ENCODE measurements at regions not wholly inside any gene's neighbourhood (a gene's known extent, or its start where the extent isn't known, plus 50 kb on each side); places are given as distances from the start of the nearest gene placed in this dataset.
"Not testable (repeated sequence)": the region's sequence is repeated elsewhere in the genome, so short reads cannot be mapped to it uniquely, and the experiment has no call there.

DNA sequence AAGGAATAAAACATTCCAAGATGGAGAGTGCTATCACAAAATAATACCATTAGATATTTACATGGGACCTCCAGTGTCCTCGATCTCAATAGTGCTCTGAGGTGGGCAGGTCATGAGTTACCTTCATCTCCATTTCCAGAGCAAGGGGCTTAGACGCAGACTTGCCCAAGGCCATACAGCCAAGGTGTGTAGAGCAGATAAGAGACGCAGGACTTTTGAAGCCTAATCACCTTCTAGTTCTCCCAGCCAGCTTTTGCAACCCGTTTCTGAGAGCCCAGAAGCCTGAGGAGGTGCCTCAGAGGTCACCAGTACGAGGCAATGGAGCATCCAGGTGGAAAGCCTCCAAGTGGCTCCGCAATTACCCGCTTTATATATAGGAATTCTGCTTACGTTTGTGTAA, 294.7 kb downstream of the LNPK start:
- Histone ChIP-seq H3F3A (ENCODE audit: insufficient read depth) (no peaks in the 10 kb centered on the region), H3K27me3 (replicated peaks; ENCODE audit: insufficient read depth) (peaks cover 22% of the 10 kb centered on the region), H3K36me3 (ENCODE audit: low read depth) (no peaks in the 10 kb centered on the region), H3K9me3 (ENCODE audit: low read depth) (no peaks in the 10 kb centered on the region), H2AFZ (no peak overlapping the region), H3K4me3 (no peak overlapping the region), H3K9me2 (ENCODE audit: insufficient read depth) (no peaks in the 10 kb centered on the region), H3K27ac (no peak overlapping the region), H4K20me1 (ENCODE audit: insufficient read depth) (no peaks in the 10 kb centered on the region), H3K4me1 (ENCODE audit: insufficient read depth) (no peaks in the 10 kb centered on the region), H3K9ac (no peak overlapping the region), H3K79me2 (ENCODE audit: insufficient read depth) (no peaks in the 10 kb centered on the region), H3K4me2 (ENCODE audit: unreplicated experiment) (no peak overlapping the region)
- in situ Hi-C loops (cut with MboI) = no loop called here
- 57 to 60% methylated on average over 8 of the region's 8 CpGs for WGBS, 2 experiments (ENCODE audit: low coverage in 1 of 2, low lambda C conversion rate in 2 of 2, missing lambda C conversion rate in 2 of 2)
- DNase-seq = no peak
- no peak for TF ChIP-seq EZH2phosphoT487 (IDR thresholded peaks at IDR 0.05; ENCODE audit: insufficient read depth, low read depth)
- TF ChIP-seq EZH2 (IDR thresholded peaks at IDR 0.05; ENCODE audit: insufficient read depth, poor library complexity, severe bottlenecking) = no peak

DNA sequence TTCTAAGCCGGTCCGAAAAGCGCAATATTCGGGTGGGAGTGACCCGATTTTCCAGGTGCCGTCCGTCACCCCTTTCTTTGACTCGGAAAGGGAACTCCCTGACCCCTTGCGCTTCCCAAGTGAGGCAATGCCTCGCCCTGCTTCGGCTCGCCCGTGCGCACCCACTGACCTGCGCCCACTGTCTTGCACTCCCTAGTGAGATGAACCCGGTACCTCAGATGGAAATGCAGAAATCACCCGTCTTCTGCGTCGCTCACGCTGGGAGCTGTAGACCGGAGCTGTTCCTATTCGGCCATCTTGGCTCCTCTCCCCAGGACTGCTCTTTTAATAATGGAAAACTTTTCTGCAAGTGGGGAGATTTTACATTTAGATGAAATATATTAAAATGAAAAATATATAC, 297.5 kb downstream of the LNPK start:
- H3K4me2 ChIP-seq (ENCODE audit: unreplicated experiment); H3K4me3 ChIP-seq; H3K9ac ChIP-seq; H3K9me2 ChIP-seq (ENCODE audit: insufficient read depth); H3K4me1 ChIP-seq (ENCODE audit: insufficient read depth); H2AFZ ChIP-seq; DNase-seq; H3K79me2 ChIP-seq (ENCODE audit: insufficient read depth); H3K27me3 ChIP-seq (replicated peaks; ENCODE audit: insufficient read depth); H3K36me3 ChIP-seq (ENCODE audit: low read depth); in situ Hi-C loops (cut with MboI); H4K20me1 ChIP-seq (ENCODE audit: insufficient read depth); H3F3A ChIP-seq (ENCODE audit: insufficient read depth); H3K27ac ChIP-seq; H3K9me3 ChIP-seq (ENCODE audit: low read depth): not testable (repeated sequence)
- WGBS, 2 experiments (ENCODE audit: low coverage in 1 of 2, low lambda C conversion rate in 2 of 2, missing lambda C conversion rate in 2 of 2) = 89% methylated on average over 15 to 22 of the region's 22 CpGs

DNA sequence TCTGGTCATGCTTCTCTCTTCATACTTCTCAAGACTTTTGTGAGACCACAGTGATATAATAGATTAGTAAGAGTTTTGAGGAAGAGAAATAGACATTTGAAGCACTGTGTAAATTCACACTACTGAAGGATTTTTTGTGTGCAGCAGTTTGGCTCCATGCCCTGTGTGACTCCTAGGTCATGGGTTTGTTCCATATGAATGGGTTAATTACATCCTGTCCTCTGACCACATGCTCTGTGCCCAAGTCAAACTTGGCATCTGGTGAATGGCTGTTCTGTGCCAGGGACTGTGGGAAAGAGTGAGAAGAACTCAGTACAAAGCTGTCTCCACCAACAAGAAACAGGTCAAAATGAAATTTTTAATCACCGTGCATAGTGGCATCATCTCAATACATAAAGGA, 304.0 kb downstream of the LNPK start:
- no peaks in the 10 kb centered on the region for H3K27me3 ChIP-seq (replicated peaks; ENCODE audit: insufficient read depth)
- no peaks in the 10 kb centered on the region for H3K9me2 ChIP-seq (ENCODE audit: insufficient read depth)
- H3K27ac ChIP-seq = no peak overlapping the region
- H3K4me1 ChIP-seq (ENCODE audit: insufficient read depth) = no peaks in the 10 kb centered on the region
- in situ Hi-C loops (cut with MboI) = no loop called here
- no peak for DNase-seq
- TF ChIP-seq EZH2phosphoT487 (IDR thresholded peaks at IDR 0.05; ENCODE audit: insufficient read depth, low read depth) = no peak
- no peak for TF ChIP-seq EZH2 (IDR thresholded peaks at IDR 0.05; ENCODE audit: insufficient read depth, poor library complexity, severe bottlenecking)
- no peak overlapping the region for H3K4me2 ChIP-seq (ENCODE audit: unreplicated experiment)
- H3K4me3 ChIP-seq = no peak overlapping the region
- no peak overlapping the region for H3K9ac ChIP-seq
- H4K20me1 ChIP-seq (ENCODE audit: insufficient read depth) = no peaks in the 10 kb centered on the region
- H3K9me3 ChIP-seq (ENCODE audit: low read depth) = no peaks in the 10 kb centered on the region
- 63 to 69% methylated on average over 1 of the region's 1 CpG for WGBS, 2 experiments (ENCODE audit: low coverage in 1 of 2, low lambda C conversion rate in 2 of 2, missing lambda C conversion rate in 2 of 2)
- no peaks in the 10 kb centered on the region for H3F3A ChIP-seq (ENCODE audit: insufficient read depth)
- H3K36me3 ChIP-seq (ENCODE audit: low read depth) = no peaks in the 10 kb centered on the region
- no peak overlapping the region for H2AFZ ChIP-seq
- no peaks in the 10 kb centered on the region for H3K79me2 ChIP-seq (ENCODE audit: insufficient read depth)

DNA sequence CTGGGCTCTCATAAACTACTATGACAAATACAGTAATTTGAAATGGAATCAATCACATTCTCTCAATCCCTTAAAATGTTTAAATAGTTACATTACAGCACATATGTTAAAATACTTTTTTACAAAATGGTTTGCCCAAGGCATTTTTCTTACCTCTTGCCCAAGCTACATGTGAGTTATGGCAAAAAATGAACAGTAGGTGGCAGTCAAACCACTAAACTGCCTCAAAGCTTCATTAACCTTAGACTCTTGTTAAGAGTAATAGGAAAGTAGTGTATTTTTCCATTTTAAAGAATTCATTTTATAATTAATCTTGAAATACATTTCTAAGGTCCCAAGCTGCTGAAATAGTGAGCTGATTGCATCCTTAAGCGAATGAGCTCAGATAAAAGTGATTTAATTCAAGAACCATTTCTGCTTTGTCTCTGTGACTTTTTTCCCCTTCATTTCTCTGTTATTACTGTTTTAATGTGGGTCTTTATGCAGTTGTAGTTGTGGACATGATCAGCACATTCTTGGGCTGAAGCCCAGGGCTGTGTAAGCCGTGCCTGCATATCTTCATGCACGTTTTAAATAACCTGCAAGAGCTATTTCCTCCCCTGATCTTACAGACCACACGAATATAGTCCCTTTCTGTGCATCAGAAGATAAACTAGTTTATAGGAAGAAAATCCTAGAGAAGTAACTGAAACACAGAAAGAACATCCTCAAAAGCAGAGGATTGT, 311.8 kb downstream of the LNPK start:
- Histone ChIP-seq H3K27ac (no peak overlapping the region), H3K4me3 (no peak overlapping the region), H3K9ac (no peak overlapping the region), H3K27me3 (replicated peaks; ENCODE audit: insufficient read depth) (peaks cover 17% of the 10 kb centered on the region; the same call in 1 of the 2 replicates), H3K4me2 (ENCODE audit: unreplicated experiment) (no peak overlapping the region), H3K9me3 (ENCODE audit: low read depth) (no peaks in the 10 kb centered on the region), H3K36me3 (ENCODE audit: low read depth) (no peaks in the 10 kb centered on the region), H3K79me2 (ENCODE audit: insufficient read depth) (no peaks in the 10 kb centered on the region), H2AFZ (peak overlapping the region; percentile 21; the same call in 1 of the 2 replicates), H3K9me2 (ENCODE audit: insufficient read depth) (no peaks in the 10 kb centered on the region), H4K20me1 (ENCODE audit: insufficient read depth) (no peaks in the 10 kb centered on the region), H3K4me1 (ENCODE audit: insufficient read depth) (peaks cover 6% of the 10 kb centered on the region; the same call in 1 of the 2 replicates), H3F3A (ENCODE audit: insufficient read depth) (no peaks in the 10 kb centered on the region)
- no peak for TF ChIP-seq EZH2 (IDR thresholded peaks at IDR 0.05; ENCODE audit: insufficient read depth, poor library complexity, severe bottlenecking)
- no peak for TF ChIP-seq EZH2phosphoT487 (IDR thresholded peaks at IDR 0.05; ENCODE audit: insufficient read depth, low read depth)
- 24 to 29% methylated on average over 4 of the region's 4 CpGs for WGBS, 2 experiments (ENCODE audit: low coverage in 1 of 2, low lambda C conversion rate in 2 of 2, missing lambda C conversion rate in 2 of 2)
- DNase-seq = peak; percentile 71
- in situ Hi-C loops (cut with MboI) = no loop called here

Measured in GM23248 (cell line).